H4 (cell line): ENCODE measurements at regions not wholly inside any gene's neighbourhood (a gene's known extent, or its start where the extent isn't known, plus 50 kb on each side); places are given as distances from the start of the nearest gene placed in this dataset.
"Not testable (repeated sequence)": the region's sequence is repeated elsewhere in the genome, so short reads cannot be mapped to it uniquely, and the experiment has no call there.

Source experiments
- DNase-seq: peaks from one replicate; pipeline ENCODE4 v3.0.0-alpha.2; 2015; ENCODE audit warnings: low spot score

- DNase-seq, result no peak
Observed at GRCh38 chr16:56019274-56019673, 144.1 kb upstream of the CES5A start.

GRCh38 chr16:56013962-56014552 lies 138.9 kb upstream of the CES5A start:
- no peak for DNase-seq

- DNase-seq, result no peak
Observed at GRCh38 chr16:56012482-56012811, 137.3 kb upstream of the CES5A start.

- no peak for DNase-seq
Observed at GRCh38 chr16:56011808-56012481, 136.8 kb upstream of the CES5A start.

GRCh38 chr16:56005958-56006357 lies 130.8 kb upstream of the CES5A start:
- DNase-seq, result no peak

- DNase-seq, result no peak
Observed at GRCh38 chr16:55999683-56000082, 124.5 kb upstream of the CES5A start.

- no peak for DNase-seq
Observed at GRCh38 chr16:55993088-55993487, 117.9 kb upstream of the CES5A start.

- DNase-seq, result no peak
Observed at GRCh38 chr16:55992551-55992950, 117.4 kb upstream of the CES5A start.

GRCh38 chr16:55991843-55992242 lies 116.7 kb upstream of the CES5A start:
- no peak for DNase-seq

- no peak for DNase-seq
Observed at GRCh38 chr16:55989569-55989907, 114.4 kb upstream of the CES5A start.

- not testable (repeated sequence) for DNase-seq
Observed at GRCh38 chr16:55988850-55989568, 113.8 kb upstream of the CES5A start.

- DNase-seq, result no peak
Observed at GRCh38 chr16:55988013-55988412, 112.8 kb upstream of the CES5A start.

GRCh38 chr16:55982597-55982996 lies 107.4 kb upstream of the CES5A start:
- no peak for DNase-seq

- DNase-seq, result no peak
Observed at GRCh38 chr16:55981557-55981956, 106.4 kb upstream of the CES5A start.

- DNase-seq, result no peak
Observed at GRCh38 chr16:55976815-55977214, 101.6 kb upstream of the CES5A start.

GRCh38 chr16:55971447-55971846 lies 96.3 kb upstream of the CES5A start:
- DNase-seq, result no peak

GRCh38 chr16:55968221-55968620 lies 93.0 kb upstream of the CES5A start:
- DNase-seq, result no peak

- DNase-seq, result no peak
Observed at GRCh38 chr16:55964923-55965475, 89.8 kb upstream of the CES5A start.

- peak; percentile 16 for DNase-seq
Observed at GRCh38 chr16:55955845-55956244, 80.7 kb upstream of the CES5A start.

GRCh38 chr16:55955424-55955823 lies 80.3 kb upstream of the CES5A start:
- no peak for DNase-seq

- no peak for DNase-seq
Observed at GRCh38 chr16:55954906-55955305, 79.7 kb upstream of the CES5A start.

GRCh38 chr16:55949518-55949917 lies 74.3 kb upstream of the CES5A start:
- DNase-seq, result peak; percentile 10

GRCh38 chr16:55948230-55948629 lies 73.1 kb upstream of the CES5A start:
- no peak for DNase-seq
